Lower leg skin (tissue), 4 donors: ENCODE measurements at regions not wholly inside any gene's neighbourhood (a gene's known extent, or its start where the extent isn't known, plus 50 kb on each side); places are given as distances from the start of the nearest gene placed in this dataset.

ENCODE experiments used
- DNase-seq, 2 donors: peaks; one replicate each; pipeline ENCODE4 v3.0.0-alpha.2; 2019; ENCODE audit warnings: low spot score in 2 of 2
- H3K4me3 ChIP-seq: fragments of 200-600 bp; sonication (generic); 2 replicates; pipeline ENCODE4 v1.5.1; 2017; ENCODE audit warnings: mild to moderate bottlenecking, low read depth; ENCODE audit not compliant: poor library complexity, severe bottlenecking
- POLR2A ChIP-seq, 2 donors: fragments of 450-650 bp; IDR thresholded peaks; one replicate each; pipeline ENCODE4 v1.6.1; 2016 to 2017; ENCODE audit warnings: antibody characterized with exemption in 2 of 2, mild to moderate bottlenecking in 1 of 2, moderate library complexity in 1 of 2
- WGBS, 2 donors: methylation state at CpG; one replicate each; pipeline ENCODE4 v1.1.5; 2018; 5-methylcytosine and 5-hydroxymethylcytosine counted together
- intact Hi-C: fragments of 100-400 bp; cut with DNase I; formaldehyde crosslinking; loops from one replicate; pipeline ENCODE4 v1.15.0; 2023; ENCODE audit warnings: low total_unique reads
- TF ChIP-seq, protein P1 (sequence below), 3 donors: fragments of 450-650 bp; IDR thresholded peaks; one replicate each; pipeline ENCODE4 v1.5.1; 2016; ENCODE audit warnings: antibody characterized with exemption in 3 of 3, mild to moderate bottlenecking in 3 of 3, moderate library complexity in 2 of 3

DNA sequence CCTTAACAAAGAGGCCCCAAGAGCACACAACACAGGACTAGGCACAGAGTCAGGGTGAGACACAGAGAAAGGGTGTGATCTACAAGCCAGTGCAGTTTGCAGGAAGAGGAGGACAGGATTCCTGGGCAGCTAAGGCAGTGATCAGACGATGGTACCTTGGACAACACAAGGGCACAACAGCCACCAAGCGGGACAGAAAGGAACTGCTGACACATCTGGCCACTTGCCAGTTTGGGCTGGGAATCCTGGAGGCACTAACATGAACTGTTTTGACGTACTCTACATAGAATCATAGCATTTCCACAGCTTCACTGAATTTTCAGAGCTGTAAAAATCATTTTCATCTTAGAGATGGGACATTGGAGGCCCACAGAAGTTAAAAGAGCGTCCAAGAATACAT is 221.5 kb upstream of the SLC35G4 start:
- TF ChIP-seq, protein P1, sequence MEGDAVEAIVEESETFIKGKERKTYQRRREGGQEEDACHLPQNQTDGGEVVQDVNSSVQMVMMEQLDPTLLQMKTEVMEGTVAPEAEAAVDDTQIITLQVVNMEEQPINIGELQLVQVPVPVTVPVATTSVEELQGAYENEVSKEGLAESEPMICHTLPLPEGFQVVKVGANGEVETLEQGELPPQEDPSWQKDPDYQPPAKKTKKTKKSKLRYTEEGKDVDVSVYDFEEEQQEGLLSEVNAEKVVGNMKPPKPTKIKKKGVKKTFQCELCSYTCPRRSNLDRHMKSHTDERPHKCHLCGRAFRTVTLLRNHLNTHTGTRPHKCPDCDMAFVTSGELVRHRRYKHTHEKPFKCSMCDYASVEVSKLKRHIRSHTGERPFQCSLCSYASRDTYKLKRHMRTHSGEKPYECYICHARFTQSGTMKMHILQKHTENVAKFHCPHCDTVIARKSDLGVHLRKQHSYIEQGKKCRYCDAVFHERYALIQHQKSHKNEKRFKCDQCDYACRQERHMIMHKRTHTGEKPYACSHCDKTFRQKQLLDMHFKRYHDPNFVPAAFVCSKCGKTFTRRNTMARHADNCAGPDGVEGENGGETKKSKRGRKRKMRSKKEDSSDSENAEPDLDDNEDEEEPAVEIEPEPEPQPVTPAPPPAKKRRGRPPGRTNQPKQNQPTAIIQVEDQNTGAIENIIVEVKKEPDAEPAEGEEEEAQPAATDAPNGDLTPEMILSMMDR (IDR thresholded peaks at IDR 0.05), result no peak
- TF ChIP-seq POLR2A (IDR thresholded peaks at IDR 0.05), result no peak
- 36 to 46% methylated on average over 4 of the region's 4 CpGs for WGBS, 2 donors
- intact Hi-C loops, result no loop called here
- H3K4me3 ChIP-seq, result no peak overlapping the region
- DNase-seq, result peak in 1 of 2 donors; percentile 23

DNA sequence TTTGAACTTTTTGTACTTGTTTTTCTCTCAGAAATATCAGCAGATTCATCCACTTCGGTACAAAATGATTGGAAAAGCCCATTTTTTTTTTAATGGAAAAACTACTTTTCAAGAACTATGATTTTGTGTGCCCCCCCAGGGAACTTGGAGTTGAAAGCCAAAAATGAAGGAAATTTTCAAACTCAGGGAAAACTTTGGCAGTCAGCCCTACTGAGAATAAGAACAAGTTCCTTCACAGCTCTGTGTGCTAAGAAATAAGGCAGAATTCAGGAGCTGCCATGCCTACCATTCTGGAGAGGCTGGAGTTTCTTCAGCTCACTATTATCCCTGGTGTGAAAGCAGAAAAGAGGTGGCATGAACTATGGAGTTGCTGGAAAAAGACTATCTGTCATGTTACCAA is 226.0 kb upstream of the SLC35G4 start:
- 0% methylated on average over 1 of the region's 1 CpG for WGBS, 2 donors
- intact Hi-C loops, result no loop called here
- no peak for TF ChIP-seq POLR2A (IDR thresholded peaks at IDR 0.05)
- TF ChIP-seq, protein P1 (IDR thresholded peaks at IDR 0.05), result no peak
- no peak overlapping the region for H3K4me3 ChIP-seq
- DNase-seq, result no peak

DNA sequence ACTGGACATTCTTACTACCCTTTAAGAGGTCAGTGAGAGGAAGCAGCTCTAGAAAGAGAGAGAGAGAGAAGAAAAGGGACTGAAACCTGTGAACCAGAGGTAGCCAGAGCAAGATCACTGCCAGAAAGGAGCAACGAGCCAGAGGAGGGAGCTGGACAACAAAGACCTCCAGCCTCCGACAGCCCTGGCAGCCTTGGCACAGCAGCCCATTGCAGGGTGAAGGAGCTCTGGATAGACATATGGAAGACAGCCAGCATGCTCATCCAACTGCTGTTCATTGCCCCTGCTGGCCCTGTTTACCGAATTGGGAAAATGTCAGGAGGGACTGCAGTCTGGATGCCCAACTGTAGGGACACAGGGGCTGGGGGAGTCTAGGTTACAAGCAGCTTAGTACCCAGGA is 228.4 kb upstream of the SLC35G4 start:
- H3K4me3 ChIP-seq, result no peak overlapping the region
- no peak for DNase-seq
- intact Hi-C loops, result no loop called here
- 75 to 88% methylated on average over 3 of the region's 3 CpGs for WGBS, 2 donors
- TF ChIP-seq, protein P1 (IDR thresholded peaks at IDR 0.05), result no peak
- no peak for TF ChIP-seq POLR2A (IDR thresholded peaks at IDR 0.05)

DNA sequence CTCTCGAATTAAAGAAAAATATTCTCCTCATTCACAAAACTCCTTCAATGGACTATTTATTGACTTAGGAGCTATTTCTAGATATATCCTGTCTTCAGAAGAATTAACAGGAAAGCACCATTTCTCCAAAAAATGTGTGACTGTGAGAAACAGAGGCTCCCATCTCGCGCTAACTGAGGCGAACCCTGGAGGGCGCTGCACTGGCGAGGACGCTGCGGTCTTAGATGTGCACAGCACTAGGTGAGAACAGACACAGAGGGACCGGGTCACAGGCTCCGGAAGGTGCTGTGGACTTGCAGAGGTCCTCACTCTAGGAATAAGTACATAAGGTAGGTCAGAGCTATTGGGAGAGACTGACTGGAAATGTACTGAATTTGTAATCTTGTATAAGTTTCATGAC is 229.7 kb upstream of the SLC35G4 start:
- intact Hi-C loops, result no loop called here
- WGBS, 2 donors, result 93 to 95% methylated on average over 10 of the region's 10 CpGs
- DNase-seq, result no peak
- no peak overlapping the region for H3K4me3 ChIP-seq
- TF ChIP-seq POLR2A (IDR thresholded peaks at IDR 0.05), result no peak
- TF ChIP-seq, protein P1 (IDR thresholded peaks at IDR 0.05), result no peak

DNA sequence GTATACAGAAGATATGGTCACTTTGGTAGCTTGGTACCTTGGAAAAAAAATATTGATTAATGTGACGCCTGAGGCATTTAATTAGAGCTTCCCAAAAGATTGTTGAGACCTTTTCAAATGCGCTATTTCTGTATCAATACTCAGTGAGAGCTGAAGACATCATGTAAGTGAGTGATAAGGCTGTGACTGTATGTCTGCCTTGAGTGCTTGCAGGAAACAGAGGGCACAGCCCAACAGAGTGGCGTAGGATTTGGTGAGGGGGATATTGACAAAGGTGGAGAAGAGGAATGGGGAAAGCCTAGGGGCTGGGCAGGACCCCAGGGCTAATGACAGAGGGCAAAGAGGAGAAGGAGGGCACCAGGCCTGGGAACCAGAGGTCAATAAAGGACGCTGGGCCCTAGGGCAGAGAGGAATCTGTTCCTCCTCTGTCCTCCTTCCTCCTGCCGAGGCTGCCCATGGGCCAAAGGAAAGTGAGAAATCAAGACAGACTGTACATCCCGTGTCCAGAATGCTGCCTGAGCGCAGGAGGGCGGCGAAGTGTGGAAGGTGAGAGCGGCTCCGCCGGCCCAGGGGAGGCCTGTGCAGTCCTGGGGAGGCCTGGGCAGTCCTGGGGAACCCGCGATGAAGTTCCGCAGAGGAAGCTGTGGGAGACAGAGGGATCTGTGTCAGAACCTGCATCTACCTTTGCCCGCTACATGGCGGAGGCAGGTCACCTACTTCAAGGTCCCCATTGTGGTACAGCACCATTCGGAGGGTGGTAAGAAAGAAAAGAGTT is 228.6 kb upstream of the PIEZO2 start:
- no peak for TF ChIP-seq POLR2A (IDR thresholded peaks at IDR 0.05)
- TF ChIP-seq, protein P1 (IDR thresholded peaks at IDR 0.05), result no peak
- intact Hi-C loops, result no loop called here
- H3K4me3 ChIP-seq, result no peak overlapping the region
- WGBS, 2 donors, result 92 to 94% methylated on average over 18 of the region's 18 CpGs
- DNase-seq, result no peak

DNA sequence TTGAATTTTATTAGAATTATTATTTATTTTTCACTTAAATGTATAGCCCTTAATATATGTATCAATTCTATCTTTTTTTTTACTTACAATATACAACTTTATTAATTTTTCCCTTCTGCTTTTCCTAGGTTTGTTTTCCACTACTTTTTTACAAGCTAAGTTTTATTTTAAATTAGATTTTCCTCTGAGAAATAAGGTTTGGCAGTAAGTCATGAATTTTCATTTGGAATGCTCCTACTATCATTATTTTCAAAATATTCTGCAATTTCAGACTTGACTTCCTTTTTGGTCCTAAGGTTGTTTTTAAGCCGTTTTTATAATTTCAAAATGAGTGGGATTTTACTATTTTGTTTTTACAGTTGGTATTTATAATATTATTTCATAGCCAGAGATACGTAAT is 222.8 kb upstream of the PIEZO2 start:
- whole genome bisulfite sequencing, 2 donors, result 77 to 81% methylated on average over 2 of the region's 2 CpGs

More for the DNA sequence above, 222.8 kb upstream of the PIEZO2 start:
- DNase-seq, result no peak
- intact Hi-C loops, result no loop called here
- TF ChIP-seq, protein P1 (IDR thresholded peaks at IDR 0.05), result no peak
- no peak for TF ChIP-seq POLR2A (IDR thresholded peaks at IDR 0.05)
- H3K4me3 ChIP-seq, result no peak overlapping the region
